HG03108 (cell line): ENCODE measurements at regions not wholly inside any gene's neighbourhood (a gene's known extent, or its start where the extent isn't known, plus 50 kb on each side); places are given as distances from the start of the nearest gene placed in this dataset.

Experiments used
- ATAC-seq: cut with Tn5 transposase; IDR thresholded peaks from one replicate; pipeline ENCODE4 v1.9.1; 2021; ENCODE audit warnings: moderate library complexity; ENCODE audit not compliant: unreplicated experiment

DNA sequence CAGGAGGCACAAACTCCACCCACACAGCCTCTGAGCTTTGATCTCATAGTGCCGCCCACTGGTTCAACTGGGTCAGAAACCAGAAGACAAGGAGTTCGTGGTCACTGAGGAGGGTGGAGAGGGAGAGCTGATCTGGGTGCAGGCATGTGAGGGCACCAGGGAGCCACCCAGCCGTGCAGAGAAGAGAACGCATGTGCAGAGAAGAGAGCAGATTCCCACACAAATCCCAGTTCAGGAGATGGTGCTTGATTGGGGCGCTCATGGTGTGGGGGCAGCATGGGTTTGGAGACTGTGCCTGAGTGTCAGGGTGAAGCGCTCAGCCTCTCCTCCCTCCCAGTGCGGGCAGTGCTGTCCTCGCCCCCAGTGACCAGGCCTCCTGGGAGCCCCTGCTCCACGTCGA lies 375.2 kb upstream of the MYT1L start:
- no peak for ATAC-seq

DNA sequence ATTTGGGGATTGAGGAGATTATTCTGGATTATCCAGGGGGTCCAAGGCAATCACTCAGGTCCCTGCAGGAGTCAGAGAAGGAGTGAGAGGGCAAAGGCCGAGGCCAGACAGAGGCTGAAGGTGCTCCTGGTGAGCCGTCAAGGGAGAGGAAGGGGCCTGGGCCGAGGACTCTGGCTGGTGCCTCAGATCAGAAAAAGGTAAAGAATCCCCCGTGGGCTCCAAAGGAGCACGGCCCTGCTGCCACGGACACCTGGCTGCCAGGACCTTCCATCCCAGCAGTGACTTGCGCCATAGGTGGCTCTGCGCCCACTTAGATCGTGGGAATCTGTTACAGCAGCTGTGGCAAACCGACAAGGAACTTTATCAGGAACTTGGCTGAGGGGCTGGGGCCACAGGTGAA lies 374.8 kb upstream of the MYT1L start:
- ATAC-seq = no peak

DNA sequence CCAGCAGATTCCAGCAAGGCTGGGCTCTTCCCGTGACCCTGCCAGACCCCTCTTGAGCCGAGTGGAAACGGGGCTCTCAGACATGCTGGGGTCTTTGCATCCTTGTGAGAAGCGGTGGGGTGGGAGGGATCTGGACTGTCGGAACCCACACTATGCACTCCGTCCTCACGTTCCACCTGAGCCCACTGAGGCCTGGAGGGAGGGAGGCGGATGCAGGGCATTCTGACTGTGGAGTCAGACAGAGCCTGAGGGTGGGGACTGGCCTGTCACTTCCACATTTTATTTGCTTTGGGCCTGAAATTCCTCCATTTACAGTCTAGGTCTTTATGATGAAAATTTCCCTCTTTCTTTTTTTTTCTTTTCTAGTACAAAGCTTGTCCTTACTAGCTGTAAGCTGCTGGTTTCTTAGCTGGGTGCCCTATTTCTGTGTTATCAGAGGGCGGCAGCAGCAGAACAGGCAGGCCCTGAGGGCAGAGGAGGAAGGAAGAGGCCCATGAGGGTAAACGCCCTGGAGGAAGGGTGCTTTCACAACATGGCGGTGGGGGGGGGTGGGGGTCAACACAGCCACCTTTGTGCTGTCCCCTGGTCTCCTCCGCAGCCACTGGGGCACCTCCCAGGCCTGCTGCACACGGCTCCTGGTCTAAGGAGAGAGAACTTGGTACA lies 373.5 kb upstream of the MYT1L start:
- no peak for ATAC-seq

DNA sequence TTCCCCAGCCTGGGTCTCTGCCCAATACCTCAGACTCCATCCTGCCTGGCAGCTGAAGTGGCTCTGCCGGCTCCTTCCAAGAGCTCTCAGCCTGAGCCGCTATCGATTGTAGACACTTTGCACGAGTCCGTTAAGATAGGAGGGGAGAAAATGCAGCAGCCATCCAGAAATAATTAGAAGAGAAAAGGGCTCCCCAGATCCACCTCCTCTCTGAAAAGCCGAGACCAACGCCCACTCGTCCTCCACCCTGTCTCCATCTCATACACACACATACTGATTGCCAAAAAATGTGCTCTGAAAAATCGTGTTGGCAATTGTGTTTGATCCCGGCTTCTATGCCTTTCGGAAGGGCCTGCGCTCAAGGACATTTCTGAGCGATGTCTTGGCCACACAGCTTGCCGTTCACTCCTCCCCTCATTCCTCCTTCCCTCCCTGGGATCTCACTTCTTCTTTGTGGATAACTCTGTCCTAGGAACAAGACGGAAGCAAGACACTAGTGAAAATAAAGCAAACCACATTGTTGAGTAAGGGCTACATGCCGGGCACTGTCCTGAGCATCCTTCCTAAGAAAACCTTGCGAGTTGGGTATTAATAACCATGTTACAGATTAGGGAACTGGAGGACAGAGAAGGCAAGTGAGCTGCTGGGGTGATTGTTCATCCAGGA lies 372.8 kb upstream of the MYT1L start:
- no peak for ATAC-seq

DNA sequence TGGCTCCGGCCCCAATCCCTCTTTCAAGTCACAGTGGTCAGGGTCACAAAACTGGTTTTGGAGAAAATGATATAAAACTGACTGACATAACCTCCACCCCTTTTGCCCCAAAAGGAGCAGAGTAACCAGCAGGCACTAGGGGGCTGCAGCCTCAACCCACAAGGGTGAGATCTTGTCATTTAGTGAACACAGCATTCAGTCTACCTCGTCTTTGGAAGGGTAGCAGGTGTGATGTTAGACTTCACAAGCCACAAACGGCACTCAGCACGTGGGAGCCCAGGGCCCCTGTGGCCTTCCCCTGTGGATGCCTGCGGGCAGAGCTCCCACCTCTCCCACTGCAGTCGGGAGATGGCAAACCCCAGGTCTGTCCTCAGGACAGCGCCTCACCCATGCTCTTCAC lies 372.1 kb upstream of the MYT1L start:
- ATAC-seq = no peak

DNA sequence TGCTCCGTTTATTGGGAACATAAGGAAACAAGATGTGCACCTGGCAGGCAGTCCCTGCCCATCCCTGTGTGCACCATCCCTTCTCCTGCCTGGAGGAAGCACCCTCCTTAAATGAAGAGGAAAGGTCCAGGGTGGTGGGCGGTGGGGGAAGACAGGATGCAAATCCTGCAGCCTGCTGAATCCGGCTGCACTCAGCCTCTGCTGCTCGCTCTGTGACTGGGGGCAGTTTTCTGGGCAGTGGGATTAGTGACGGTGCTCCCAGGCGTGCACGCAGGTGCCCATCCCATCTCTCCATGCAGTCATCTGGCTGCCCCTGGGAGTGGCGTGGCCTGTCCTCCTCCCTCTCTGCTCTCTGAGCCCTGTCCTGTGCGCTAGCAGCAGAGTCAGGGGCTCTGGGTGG lies 371.3 kb upstream of the MYT1L start:
- ATAC-seq = no peak

DNA sequence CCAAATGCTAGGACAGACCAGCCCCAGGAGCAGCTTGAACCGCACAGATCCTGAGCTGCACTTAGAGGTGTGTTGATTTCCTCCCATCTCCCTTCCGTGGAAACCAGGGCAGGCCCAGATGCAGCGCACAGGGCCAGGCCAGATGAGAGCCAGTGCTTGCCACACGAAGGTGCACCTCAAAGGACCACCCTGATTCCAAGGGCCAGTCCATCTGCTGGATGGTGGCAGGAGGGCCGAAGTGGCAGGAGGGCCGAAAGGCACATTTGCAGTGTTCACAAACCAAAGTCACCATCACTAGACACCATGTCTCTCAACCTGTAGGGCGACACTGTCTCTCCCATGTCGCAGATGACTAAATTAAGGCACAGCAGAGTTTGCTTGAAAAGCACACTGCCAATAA lies 370.7 kb upstream of the MYT1L start:
- ATAC-seq = no peak

DNA sequence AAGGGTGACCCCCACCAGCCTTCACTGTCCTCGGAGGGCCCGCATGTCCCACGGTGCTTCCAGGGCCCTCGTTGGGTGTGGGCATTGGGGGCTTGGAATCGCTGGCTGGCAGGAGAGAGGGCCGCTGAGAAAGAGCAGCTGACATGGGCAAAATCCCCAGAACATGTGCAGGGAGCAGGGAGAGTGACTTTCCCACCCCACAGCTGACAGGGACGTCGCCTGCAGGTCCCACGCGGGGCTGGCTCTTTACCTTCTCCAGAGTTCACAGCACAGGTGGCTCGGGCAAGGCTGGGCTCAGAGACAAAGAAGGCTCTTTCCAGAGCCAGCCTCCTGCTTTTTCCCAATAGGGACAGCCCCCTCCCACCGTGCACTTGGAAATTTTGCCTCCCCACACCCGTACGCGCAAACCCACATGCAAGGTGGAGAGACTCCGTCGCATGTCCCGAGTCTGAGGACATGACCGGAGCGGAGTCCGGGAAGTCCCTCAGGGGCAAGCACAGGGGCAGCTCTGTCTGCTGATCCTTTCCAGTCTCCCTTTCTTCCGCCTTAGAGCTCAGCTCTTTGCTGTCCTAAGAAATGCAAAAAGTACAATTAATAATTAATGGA lies 370.2 kb upstream of the MYT1L start:
- ATAC-seq = no peak

DNA sequence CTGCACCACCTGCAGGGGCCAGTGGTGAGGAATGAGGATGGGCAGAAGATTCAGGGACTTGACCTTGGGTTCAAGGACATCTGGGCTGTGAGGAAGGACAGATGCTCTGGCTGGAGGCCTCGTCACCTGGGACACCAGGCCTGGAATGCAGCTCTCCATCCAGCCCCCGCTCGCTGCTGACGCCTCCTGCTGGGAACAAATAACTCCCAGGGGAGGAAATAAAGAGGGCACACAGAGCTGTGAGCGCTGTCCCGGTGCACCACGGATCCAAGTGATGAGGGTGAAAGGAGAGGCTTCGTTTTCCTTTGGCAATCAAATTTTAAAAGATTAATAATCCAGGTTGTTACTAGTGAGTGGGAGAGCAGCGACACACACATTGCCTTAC lies 368.0 kb upstream of the MYT1L start:
- no peak for ATAC-seq

DNA sequence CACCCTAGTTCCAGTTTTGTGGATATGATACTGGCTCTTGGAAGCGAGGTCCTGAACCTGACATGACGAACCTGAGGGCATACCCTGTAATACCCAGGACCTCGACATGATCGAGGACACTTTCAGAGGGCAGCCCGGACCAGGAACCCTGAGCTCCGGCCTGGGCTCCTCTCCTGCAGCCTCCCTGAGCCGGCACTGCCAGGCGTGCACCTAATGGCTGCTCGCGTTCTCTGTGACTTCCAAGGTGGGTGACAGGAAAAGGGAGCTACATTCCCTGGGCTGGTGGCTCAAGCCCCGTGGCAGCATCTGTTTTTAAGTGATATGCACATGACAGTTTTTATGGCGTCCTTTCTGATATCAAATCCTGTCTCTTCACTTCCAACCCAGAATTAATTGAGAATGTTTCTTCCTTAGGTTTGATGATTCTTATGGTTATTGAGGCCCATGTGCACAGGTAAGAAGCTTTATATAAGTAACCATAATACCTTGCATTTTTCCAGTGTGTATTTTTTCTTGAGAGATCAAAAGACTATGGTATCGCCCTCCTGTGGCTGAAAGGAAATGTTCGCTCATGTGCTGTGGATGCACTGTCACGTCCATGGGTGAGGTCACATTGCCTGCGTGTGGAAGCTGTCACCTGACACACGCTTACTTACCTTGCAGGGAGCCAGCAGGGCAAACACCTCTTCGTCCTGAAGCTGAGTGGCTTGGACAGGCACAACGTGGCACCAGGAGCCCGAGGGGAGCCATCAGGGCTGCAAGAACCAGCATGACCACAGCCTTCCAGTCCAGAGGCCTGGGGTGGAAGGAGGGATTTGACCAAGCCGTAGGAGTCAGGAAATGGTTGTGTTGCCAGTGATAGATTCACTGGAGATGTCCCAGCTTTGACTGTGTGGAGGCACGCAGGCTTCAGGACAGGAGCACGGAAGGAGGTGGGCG lies 367.4 kb upstream of the MYT1L start:
- ATAC-seq = no peak

DNA sequence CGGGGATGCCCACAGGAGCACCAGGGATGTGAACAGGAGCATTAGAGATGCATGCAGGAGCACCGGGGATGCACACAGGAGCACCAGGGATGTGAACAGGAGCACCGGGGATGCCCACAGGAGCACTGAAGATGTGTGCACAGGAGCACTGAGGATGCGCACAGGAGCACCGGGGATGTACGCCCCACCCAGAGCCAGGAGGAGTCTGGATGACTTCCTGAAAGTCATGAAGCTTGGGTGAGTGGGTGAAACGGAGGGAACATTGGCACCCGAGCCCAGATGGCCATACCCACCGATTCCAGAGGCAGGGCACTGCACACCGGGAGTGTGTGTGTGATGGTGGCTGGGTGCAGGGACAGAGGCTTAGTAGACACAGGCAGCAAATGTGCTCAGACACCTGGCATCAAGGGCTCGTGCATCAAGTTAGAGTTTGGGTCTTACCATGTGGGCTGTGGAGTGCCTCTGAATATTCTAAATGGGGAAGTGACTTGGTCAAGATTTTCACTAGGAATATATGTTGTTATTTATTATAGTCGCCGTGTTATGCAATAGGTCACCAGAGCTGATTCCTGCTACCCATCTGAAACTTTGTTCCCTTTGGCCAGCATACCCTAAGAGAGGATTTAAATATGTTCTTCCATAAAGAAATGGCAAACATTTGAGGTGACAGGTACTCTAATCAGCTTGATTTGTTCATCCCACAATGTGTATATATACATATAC lies 365.8 kb upstream of the MYT1L start:
- no peak for ATAC-seq

DNA sequence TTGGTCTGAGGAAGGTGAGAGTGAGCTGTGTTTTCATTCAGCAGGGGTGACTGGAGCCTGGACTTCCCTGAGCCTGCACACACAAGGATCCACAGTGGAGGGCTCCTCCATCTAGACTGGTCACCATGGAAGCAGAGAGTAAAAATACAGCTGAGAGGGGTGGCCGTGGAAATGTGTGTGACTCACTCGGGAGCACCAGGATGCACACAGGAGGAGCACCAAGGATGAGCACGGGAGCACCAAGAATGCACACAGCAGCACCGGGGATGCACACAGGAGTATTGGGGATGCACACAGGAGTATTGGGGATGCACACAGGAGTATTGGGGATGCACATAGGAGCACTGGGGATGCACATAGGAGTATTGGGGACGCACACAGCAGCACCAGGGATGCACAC lies 365.2 kb upstream of the MYT1L start:
- no peak for ATAC-seq

DNA sequence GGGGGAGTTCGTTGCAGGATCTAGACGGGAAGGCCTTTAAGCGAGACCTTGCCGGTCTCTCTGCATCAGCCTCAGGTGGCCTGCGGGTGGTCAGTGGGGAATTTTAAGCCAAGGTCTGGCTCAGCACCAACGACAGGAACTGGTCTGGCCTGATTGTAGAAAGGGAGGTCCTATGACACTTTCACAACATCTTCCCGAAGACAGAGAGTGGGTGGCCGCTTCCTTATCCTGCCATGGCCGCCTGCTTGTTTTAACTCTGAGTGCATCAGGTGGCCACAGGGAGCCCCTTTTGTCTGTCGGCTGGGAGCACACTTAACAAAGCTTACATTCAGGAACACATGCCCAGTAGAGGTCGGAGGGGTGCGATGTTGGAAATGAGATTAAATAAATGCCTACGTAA lies 363.7 kb upstream of the MYT1L start:
- ATAC-seq = no peak

DNA sequence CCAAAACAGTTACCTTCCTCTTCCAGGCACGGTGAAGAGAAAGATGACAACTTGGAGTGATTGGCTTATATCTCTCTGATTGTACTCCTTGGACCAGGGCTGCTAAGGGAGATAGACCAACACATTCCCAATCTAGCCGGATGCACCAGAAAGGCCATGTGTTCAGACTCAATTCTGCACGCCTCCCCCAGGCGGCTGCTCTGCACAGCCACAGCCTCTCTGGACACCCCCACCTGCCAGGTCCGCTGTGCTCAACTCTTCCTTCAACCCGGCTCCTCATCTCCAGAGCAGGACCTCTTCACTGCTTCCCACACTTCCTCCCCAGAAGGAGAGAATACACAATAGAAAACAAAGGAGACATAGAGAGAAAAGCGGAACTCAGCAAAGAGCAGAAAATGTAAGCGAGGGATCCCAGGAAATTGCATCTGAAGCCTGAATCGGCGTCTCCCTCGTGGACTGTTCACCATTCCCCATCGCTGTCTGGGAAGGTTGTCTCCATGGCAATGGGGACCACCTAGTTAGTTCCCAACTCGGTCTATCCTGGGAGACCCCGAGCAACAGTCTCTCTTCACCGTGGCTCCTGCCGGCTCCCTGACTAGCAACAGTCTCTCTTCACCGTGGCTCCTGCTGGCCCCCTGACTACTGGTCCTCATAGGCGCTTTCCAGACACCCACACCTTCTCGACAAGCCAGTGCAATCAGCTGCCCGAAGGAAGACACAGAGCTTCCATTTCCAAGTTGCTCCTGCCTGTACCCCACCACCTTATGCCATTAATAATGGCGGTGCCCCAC lies 361.7 kb upstream of the MYT1L start:
- ATAC-seq = no peak

DNA sequence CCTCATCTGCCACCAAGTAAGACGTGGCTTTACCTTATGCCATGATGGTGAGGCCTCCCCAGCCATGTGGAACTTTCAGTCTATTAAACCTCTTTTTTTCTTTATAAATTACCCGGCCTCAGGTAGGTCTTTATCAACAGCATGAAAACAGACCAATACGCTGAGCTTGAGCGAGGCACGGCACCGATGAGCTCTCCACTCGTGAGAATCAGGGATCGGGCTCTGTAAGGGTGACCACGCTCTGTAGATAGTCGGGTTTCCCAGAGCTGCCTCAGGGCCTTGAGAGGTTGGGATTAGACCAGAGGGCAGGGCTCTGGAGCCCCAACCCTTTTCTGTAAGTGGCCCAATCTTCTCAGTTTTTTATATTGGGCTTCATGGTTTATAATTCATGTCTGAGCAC lies 360.3 kb upstream of the MYT1L start:
- no peak for ATAC-seq

DNA sequence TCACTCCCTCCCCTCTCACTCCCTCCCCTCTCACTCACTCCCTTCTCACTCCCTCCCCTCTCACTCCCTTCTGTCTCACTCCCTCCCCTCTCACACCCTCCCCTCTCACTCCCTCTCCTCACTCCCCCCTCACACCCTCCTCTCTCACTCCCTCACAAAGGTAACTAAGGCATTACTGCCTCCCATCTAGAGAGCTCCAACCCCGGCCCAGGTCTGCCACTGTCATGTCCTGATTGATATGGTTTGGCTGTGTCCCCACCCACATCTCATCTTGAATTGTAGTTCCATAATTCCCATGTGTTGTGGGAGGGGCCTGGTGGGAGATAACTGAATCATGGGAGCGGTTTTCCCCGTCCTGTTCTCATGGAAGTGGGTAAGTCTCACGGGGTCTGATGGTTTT lies 359.9 kb upstream of the MYT1L start:
- ATAC-seq = no peak

DNA sequence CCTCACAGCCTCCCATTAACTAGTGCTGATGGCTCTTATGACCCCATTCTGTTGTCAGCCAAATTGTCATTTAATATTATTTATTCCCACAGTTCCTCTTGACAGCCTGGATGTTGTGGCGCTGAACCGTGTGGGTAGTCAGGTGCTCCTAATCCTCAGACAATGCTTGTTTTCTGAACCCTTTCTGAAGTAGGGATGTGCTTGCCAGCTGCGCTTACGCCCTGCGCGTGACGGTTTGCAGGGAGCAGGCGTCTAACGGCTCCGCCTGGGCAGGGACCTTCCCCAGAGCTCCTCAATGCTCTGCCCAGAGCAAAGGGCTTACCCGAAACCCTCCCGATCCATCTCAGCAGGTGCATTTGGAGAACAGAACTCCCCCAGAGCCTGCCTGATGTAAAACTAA lies 358.2 kb upstream of the MYT1L start:
- ATAC-seq = no peak

DNA sequence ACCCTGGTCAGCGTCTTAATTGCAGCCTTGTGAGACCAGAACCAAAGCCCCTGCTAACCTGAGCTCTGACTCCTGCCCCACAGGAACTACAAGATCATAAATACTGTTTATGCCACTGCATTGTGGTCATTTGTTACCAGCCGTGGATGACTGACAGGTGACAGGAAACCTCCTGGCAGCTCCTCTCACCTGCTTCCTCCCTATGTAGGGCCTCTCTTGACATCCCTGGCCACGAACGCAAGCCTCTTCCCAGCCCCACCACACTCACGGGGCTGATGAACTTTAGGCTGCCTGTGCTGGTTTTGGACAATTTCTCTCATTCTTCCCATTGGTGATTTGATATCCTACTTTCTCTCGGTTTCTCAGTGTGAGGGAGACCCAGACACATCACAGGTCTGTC lies 357.2 kb upstream of the MYT1L start:
- ATAC-seq = no peak

DNA sequence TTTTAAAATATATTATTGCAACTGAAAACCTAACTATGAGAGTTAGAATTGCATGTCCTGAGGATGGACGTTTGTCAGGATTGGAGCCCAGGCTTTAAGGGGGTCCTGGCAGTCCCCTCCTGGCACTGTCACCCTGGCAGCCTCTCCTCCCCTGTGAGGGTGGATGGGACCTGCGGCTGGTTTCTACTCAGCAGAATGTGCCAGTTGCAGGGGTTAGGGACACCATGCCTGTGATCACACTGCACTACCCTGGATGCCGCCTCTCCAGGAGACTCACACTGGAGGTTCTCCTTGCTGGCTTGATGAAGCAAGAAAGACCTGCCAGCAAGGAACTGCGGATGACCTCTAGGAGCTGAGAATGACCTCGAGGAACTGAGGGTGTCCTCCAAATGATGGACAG lies 356.7 kb upstream of the MYT1L start:
- ATAC-seq = no peak

DNA sequence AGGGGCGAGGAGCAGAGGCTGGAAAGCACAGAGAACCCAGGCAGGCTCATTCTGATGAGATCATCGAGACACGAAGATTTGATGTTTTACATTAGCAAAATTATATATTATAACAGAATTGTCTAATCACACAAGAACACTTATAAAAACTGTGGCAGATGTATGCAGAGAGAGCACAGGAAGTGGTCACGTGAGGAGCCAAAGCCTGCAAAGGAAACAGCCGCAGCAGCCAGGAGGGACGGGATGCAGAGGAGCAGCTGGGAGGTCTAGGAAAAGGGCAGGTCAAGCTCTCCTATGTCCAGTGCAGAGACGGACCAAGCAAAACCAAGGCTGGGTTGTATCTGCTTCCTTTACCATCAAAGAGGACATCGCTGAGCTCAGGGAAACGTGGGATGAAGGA lies 355.1 kb upstream of the MYT1L start:
- ATAC-seq = no peak
